ENCODE measurements at regions not wholly inside any gene's neighbourhood (a gene's known extent, or its start where the extent isn't known, plus 50 kb on each side); places are given as distances from the start of the nearest gene placed in this dataset.
A peak's percentile ranks its signal among the peaks of the same experiment; 100 is the strongest.
"Not testable (repeated sequence)": the region's sequence is repeated elsewhere in the genome, so short reads cannot be mapped to it uniquely, and the experiment has no call there.

DNA sequence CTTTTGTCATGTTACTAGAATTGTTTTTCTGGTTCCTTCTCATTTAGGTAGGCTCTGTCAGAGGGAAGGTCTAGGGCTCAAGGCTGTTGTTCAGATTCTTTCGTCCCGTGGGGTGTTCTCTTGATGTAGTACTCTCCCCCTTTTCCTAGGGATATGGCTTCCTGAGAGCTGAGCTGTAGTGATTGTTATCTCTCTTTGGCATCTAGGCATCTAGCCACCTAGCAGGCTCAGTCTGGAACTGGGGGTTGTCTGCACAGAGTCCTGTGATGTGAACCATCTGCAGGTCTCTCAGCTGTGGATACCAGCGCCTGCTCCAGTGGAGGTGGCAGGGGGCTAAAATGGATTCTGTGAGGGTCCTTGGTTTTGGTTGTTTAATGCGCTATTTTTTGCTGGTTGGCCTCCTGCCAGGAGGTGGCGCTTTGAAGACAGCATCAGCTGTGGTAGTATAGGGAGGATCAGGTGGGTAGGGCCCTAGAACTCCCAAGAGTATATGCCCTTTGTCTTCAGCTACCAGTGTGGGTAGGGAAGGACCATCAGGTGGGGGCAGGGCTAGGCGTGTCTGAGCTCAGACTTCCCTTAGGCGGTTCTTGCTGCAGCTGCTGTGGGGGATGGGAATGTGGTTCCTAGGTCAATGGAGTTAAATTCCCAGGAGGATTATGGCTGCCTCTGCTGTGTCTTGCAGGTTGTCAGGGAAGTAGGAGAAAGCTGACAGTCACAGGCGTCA lies 78.1 kb upstream of the RAB40AL start:
- H3K9me3 Mint-ChIP-seq; H3K27ac Mint-ChIP-seq; H3K4me1 Mint-ChIP-seq; H3K4me3 Mint-ChIP-seq; DNase-seq; H3K27me3 Mint-ChIP-seq; H3K36me3 Mint-ChIP-seq (ENCODE audit: low read depth); intact Hi-C loops (cut with micrococcal nuclease): not testable (repeated sequence)

GRCh38 chrX:102859550-102859871 lies 77.6 kb upstream of the RAB40AL start:
- no peaks in the 10 kb centered on the region for H3K36me3 Mint-ChIP-seq (ENCODE audit: low read depth)
- H3K4me1 Mint-ChIP-seq, result no peaks in the 10 kb centered on the region
- intact Hi-C loops (cut with micrococcal nuclease), result no loop called here
- H3K4me3 Mint-ChIP-seq, result no peak overlapping the region
- no peak overlapping the region for H3K27ac Mint-ChIP-seq
- H3K9me3 Mint-ChIP-seq, result no peaks in the 10 kb centered on the region
- no peaks in the 10 kb centered on the region for H3K27me3 Mint-ChIP-seq
- DNase-seq, result no peak

- DNase-seq, result no peak
- no peaks in the 10 kb centered on the region for H3K27me3 Mint-ChIP-seq
- H3K4me3 Mint-ChIP-seq, result no peak overlapping the region
- H3K36me3 Mint-ChIP-seq (ENCODE audit: low read depth), result peaks cover 2% of the 10 kb centered on the region
- no peak overlapping the region for H3K27ac Mint-ChIP-seq
- no peaks in the 10 kb centered on the region for H3K9me3 Mint-ChIP-seq
- intact Hi-C loops (cut with micrococcal nuclease), result loop anchor here (5.0 kb wide), 2 partner anchors 42 to 793 kb away; no protein-coding TSS in a partner anchor
- no peaks in the 10 kb centered on the region for H3K4me1 Mint-ChIP-seq
Observed at GRCh38 chrX:102860235-102860634, 76.8 kb upstream of the RAB40AL start.

GRCh38 chrX:102863735-102864134 lies 73.3 kb upstream of the RAB40AL start:
- peaks cover 5% of the 10 kb centered on the region for H3K36me3 Mint-ChIP-seq (ENCODE audit: low read depth)
- peak; percentile 93 for DNase-seq
- no peaks in the 10 kb centered on the region for H3K27me3 Mint-ChIP-seq
- H3K9me3 Mint-ChIP-seq, result no peaks in the 10 kb centered on the region
- H3K4me3 Mint-ChIP-seq, result no peak overlapping the region
- H3K27ac Mint-ChIP-seq, result no peak overlapping the region
- intact Hi-C loops (cut with micrococcal nuclease), result loop anchor here (5.0 kb wide), 2 partner anchors 39 to 796 kb away; no protein-coding TSS in a partner anchor
- no peaks in the 10 kb centered on the region for H3K4me1 Mint-ChIP-seq

- H3K4me1 Mint-ChIP-seq, result no peaks in the 10 kb centered on the region
- no peak for DNase-seq
- H3K4me3 Mint-ChIP-seq, result no peak overlapping the region
- peaks cover 6% of the 10 kb centered on the region for H3K36me3 Mint-ChIP-seq (ENCODE audit: low read depth)
- H3K27ac Mint-ChIP-seq, result no peak overlapping the region
- H3K27me3 Mint-ChIP-seq, result no peaks in the 10 kb centered on the region
- intact Hi-C loops (cut with micrococcal nuclease), result no loop called here
- no peaks in the 10 kb centered on the region for H3K9me3 Mint-ChIP-seq
Observed at GRCh38 chrX:102866981-102867656, 70.0 kb upstream of the RAB40AL start.

DNA sequence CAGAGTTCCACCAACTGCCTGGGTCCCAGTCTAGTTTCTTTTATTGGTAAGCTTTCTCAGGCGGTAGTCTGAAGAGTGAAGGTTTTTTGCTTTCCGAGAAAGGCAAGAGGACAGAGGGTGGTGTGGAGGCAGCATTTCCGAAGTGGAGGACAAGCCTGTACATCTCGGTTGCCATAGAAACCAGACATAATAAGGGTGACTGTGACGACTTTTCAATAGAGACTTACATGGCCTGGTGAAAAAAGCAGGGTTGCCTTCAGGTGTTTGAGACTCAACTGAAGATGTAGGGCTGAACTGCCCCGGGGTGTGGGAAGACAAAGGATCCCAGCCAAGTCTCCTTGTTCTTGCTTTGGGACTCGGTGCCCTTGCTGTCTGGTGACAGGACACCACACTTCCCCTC lies 53.6 kb upstream of the RAB40AL start:
- no peak overlapping the region for H3K4me3 Mint-ChIP-seq
- H3K27ac Mint-ChIP-seq, result no peak overlapping the region
- H3K4me1 Mint-ChIP-seq, result no peaks in the 10 kb centered on the region
- H3K27me3 Mint-ChIP-seq, result no peaks in the 10 kb centered on the region
- no peaks in the 10 kb centered on the region for H3K36me3 Mint-ChIP-seq (ENCODE audit: low read depth)
- intact Hi-C loops (cut with micrococcal nuclease), result no loop called here
- no peaks in the 10 kb centered on the region for H3K9me3 Mint-ChIP-seq
- no peak for DNase-seq

All from activated CD4-positive, alpha-beta T cell treated with anti-CD3 and anti-CD28 coated beads, Interleukin-2, amount 10 ng/mL, durations not matched to agents 24 days and 14 days (primary cell).